NT2/D1 (cell line): ENCODE measurements at regions not wholly inside any gene's neighbourhood (a gene's known extent, or its start where the extent isn't known, plus 50 kb on each side); places are given as distances from the start of the nearest gene placed in this dataset.

ENCODE experiments used
- SUZ12 ChIP-seq: IDR thresholded peaks from 2 replicates; pipeline ENCODE4 v1.6.1; 2011; ENCODE audit not compliant: insufficient read length, insufficient read depth; ENCODE audit errors: extremely low read depth
- YY1 ChIP-seq: IDR thresholded peaks from 2 replicates; pipeline ENCODE4 v1.6.1; 2011; ENCODE audit not compliant: insufficient read length, insufficient read depth
- ZNF274 ChIP-seq: IDR thresholded peaks from 2 replicates; pipeline ENCODE4 v1.6.1; 2011; ENCODE audit warnings: mild to moderate bottlenecking, low read depth, low read length

DNA sequence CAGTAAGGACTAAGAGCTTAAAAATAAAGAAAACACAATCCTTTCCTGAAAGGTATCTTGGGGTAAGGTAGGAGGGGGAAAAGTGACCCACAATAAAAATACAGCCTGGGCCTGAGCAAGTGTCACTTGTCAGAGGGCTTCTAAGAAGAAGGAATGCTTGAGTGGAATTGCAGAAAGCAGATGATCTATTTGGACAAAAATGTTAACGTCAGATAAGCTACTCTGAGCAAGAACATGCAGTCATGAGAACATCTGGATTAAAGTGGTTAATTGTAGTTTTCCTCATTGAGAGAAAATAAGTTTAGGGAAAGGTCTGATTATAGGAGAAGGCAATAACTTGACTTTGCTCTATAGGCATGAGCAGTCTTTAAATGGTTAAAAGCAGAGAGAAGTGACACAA, 581.9 kb downstream of the HTR1B start:
- TF ChIP-seq SUZ12 (no peak), YY1 (no peak), ZNF274 (no peak)
